H9 (cell line): ENCODE measurements at regions not wholly inside any gene's neighbourhood (a gene's known extent, or its start where the extent isn't known, plus 50 kb on each side); places are given as distances from the start of the nearest gene placed in this dataset.

Source experiments
- DNase-seq: peaks from one replicate; pipeline ENCODE4 v3.0.0-alpha.2; 2017
- H2AFZ ChIP-seq: one replicate; pipeline ENCODE4 v1.6.1; 2013; ENCODE audit warnings: mild to moderate bottlenecking, low read length, control low read depth, moderate library complexity
- H2AK5ac ChIP-seq: 2 replicates; pipeline ENCODE4 v1.6.1; 2013; ENCODE audit warnings: low read length, control low read depth, mixed read lengths; ENCODE audit not compliant: insufficient read length
- H2BK120ac ChIP-seq: one replicate; pipeline ENCODE4 v1.6.1; 2013; ENCODE audit warnings: low read depth, mild to moderate bottlenecking, low read length, control low read depth, inconsistent platforms; ENCODE audit not compliant: poor library complexity, severe bottlenecking
- H2BK12ac ChIP-seq: 2 replicates; pipeline ENCODE4 v1.6.1; 2013; ENCODE audit warnings: low read length, control low read depth, mixed read lengths, low read depth; ENCODE audit not compliant: insufficient read length
- H2BK15ac ChIP-seq: 2 replicates; pipeline ENCODE4 v1.6.1; 2013; ENCODE audit warnings: low read depth, low read length, control low read depth
- H2BK20ac ChIP-seq: one replicate; pipeline ENCODE4 v1.6.1; 2013; ENCODE audit warnings: low read depth, mild to moderate bottlenecking, low read length, control low read depth, inconsistent platforms; ENCODE audit not compliant: poor library complexity, severe bottlenecking
- H2BK5ac ChIP-seq: 2 replicates; pipeline ENCODE4 v1.6.1; 2013; ENCODE audit warnings: low read length, control low read depth, mixed read lengths; ENCODE audit not compliant: insufficient read length
- H3K14ac ChIP-seq: 2 replicates; pipeline ENCODE4 v1.6.1; 2013; ENCODE audit warnings: low read length, control low read depth; ENCODE audit not compliant: insufficient read depth
- H3K18ac ChIP-seq: 2 replicates; pipeline ENCODE4 v1.6.1; 2013; ENCODE audit warnings: low read depth, mild to moderate bottlenecking, mixed read lengths, low read length, control low read depth; ENCODE audit not compliant: insufficient read length
- H3K23ac ChIP-seq: 2 replicates; pipeline ENCODE4 v1.6.1; 2013; ENCODE audit warnings: low read length, control low read depth, mixed read lengths, low read depth; ENCODE audit not compliant: insufficient read length
- H3K23me2 ChIP-seq: 2 replicates; pipeline ENCODE4 v1.6.1; 2013; ENCODE audit warnings: low read depth, mild to moderate bottlenecking, mixed read lengths, low read length, control low read depth; ENCODE audit not compliant: insufficient read length, poor library complexity, severe bottlenecking
- H3K27ac ChIP-seq: 2 replicates; pipeline ENCODE4 v1.5.1; 2013; ENCODE audit warnings: low read length, control low read depth, mixed read lengths, low read depth; ENCODE audit not compliant: insufficient read length
- H3K27me3 ChIP-seq: 2 replicates; pipeline ENCODE4 v1.6.1; 2013; ENCODE audit warnings: low read length, control low read depth, inconsistent platforms; ENCODE audit not compliant: insufficient read depth
- H3K4ac ChIP-seq: 2 replicates; pipeline ENCODE4 v1.6.1; 2013; ENCODE audit warnings: low read depth, mild to moderate bottlenecking, control low read depth, inconsistent platforms, low read length, moderate library complexity
- H3K4me1 ChIP-seq: 2 replicates; pipeline ENCODE4 v1.6.1; 2013; ENCODE audit warnings: low read length, control low read depth, inconsistent platforms; ENCODE audit not compliant: insufficient read depth
- H3K4me2 ChIP-seq: 2 replicates; pipeline ENCODE4 v1.6.1; 2013; ENCODE audit warnings: low read length, control low read depth, mixed read lengths; ENCODE audit not compliant: insufficient read length, insufficient read depth
- H3K56ac ChIP-seq: 2 replicates; pipeline ENCODE4 v1.6.1; 2013; ENCODE audit warnings: low read depth, mild to moderate bottlenecking, mixed read lengths, low read length, control low read depth; ENCODE audit not compliant: insufficient read length
- H3K79me1 ChIP-seq: 2 replicates; pipeline ENCODE4 v1.6.1; 2013; ENCODE audit warnings: low read depth, mild to moderate bottlenecking, moderate library complexity, low read length, control low read depth, inconsistent platforms; ENCODE audit not compliant: insufficient read depth, poor library complexity, severe bottlenecking
- H3K79me2 ChIP-seq: 2 replicates; pipeline ENCODE4 v1.6.1; 2013; ENCODE audit warnings: low read length, control low read depth, inconsistent platforms; ENCODE audit not compliant: insufficient read depth
- H3K9ac ChIP-seq: 2 replicates; pipeline ENCODE4 v1.6.1; 2013; ENCODE audit warnings: low read length, control low read depth, mixed read lengths; ENCODE audit not compliant: insufficient read length; ENCODE audit errors: extremely low read depth
- H3K9me3 ChIP-seq: one replicate; pipeline ENCODE4 v1.6.1; 2013; ENCODE audit warnings: low read depth, low read length, inconsistent platforms; ENCODE audit not compliant: control insufficient read depth
- H3T11ph ChIP-seq: one replicate; pipeline ENCODE4 v1.6.1; 2013; ENCODE audit warnings: mild to moderate bottlenecking, low read length, control low read depth, inconsistent platforms
- H4K20me1 ChIP-seq: one replicate; pipeline ENCODE4 v1.6.1; 2013; ENCODE audit not compliant: control insufficient read depth, insufficient read length, insufficient read depth
- H4K5ac ChIP-seq: 2 replicates; pipeline ENCODE4 v1.6.1; 2013; ENCODE audit warnings: low read depth, mild to moderate bottlenecking, mixed read lengths, low read length, control low read depth; ENCODE audit not compliant: insufficient read length
- H4K8ac ChIP-seq: replicated peaks from 2 replicates; pipeline ENCODE4 v1.6.1; 2013; ENCODE audit warnings: low read length, control low read depth, mixed read lengths, low read depth; ENCODE audit not compliant: insufficient read length
- H4K91ac ChIP-seq: 2 replicates; pipeline ENCODE4 v1.6.1; 2013; ENCODE audit warnings: low read depth, mild to moderate bottlenecking, moderate library complexity, mixed read lengths, low read length, control low read depth; ENCODE audit not compliant: insufficient read length
- H3K27ac Mint-ChIP-seq, 3 experiments: 2 replicates in 2 of 3; 3 replicates in 1 of 3; pipeline ENCODE4 v1.8.0; 2020 to 2021; ENCODE audit warnings: mixed read lengths in 3 of 3, mild to moderate bottlenecking in 1 of 3, moderate library complexity in 1 of 3
- H3K27me3 Mint-ChIP-seq: 2 replicates; pipeline ENCODE4 v1.8.0; 2021; ENCODE audit warnings: low read depth, mild to moderate bottlenecking, moderate library complexity, mixed read lengths
- H3K36me3 Mint-ChIP-seq, 3 experiments: 2 replicates in 2 of 3; 3 replicates in 1 of 3; pipeline ENCODE4 v1.8.0; 2020 to 2021; ENCODE audit warnings: low read depth in 3 of 3, mixed read lengths in 3 of 3; ENCODE audit not compliant: insufficient read depth in 1 of 3
- H3K4me1 Mint-ChIP-seq, 2 experiments: 2 replicates each; pipeline ENCODE4 v1.8.0; 2020; ENCODE audit warnings: mixed read lengths in 2 of 2
- H3K4me3 Mint-ChIP-seq, 2 experiments: 2 replicates in 1 of 2; 3 replicates in 1 of 2; pipeline ENCODE4 v1.8.0; 2020 to 2021; ENCODE audit warnings: mild to moderate bottlenecking in 2 of 2, mixed read lengths in 2 of 2, moderate library complexity in 1 of 2
- H3K9me3 Mint-ChIP-seq, 2 experiments: 2 replicates in 1 of 2; 3 replicates in 1 of 2; pipeline ENCODE4 v1.8.0; 2020; ENCODE audit warnings: mild to moderate bottlenecking in 2 of 2, mixed read lengths in 2 of 2, moderate library complexity in 1 of 2
- CTCF ChIP-seq: fragments of 200-600 bp; sonication (generic); conservative IDR thresholded peaks from 3 replicates; pipeline ENCODE4 v1.8.0; 2021; ENCODE audit warnings: antibody characterized with exemption, mild to moderate bottlenecking
- WGBS: extraction: QIAGEN DNeasy Blood & Tissue Kit; methylation state at CpG from one replicate; pipeline ENCODE4 v1.1.7; 2013; ENCODE audit warnings: missing lambda C conversion rate, low lambda C conversion rate, mixed read lengths; ENCODE audit not compliant: insufficient read length; ENCODE audit errors: extremely low coverage; 5-methylcytosine and 5-hydroxymethylcytosine counted together

GRCh38 chr2:74036010-74036409 is 51.3 kb downstream of the TET3 start:
- WGBS = no CpG with 5 or more reads among the region's 7 CpGs
- no peaks in the 10 kb centered on the region for H3K79me2 ChIP-seq
- H3K23ac ChIP-seq = no peak overlapping the region
- H4K5ac ChIP-seq = no peak overlapping the region
- H3T11ph ChIP-seq = no peak overlapping the region
- H3K18ac ChIP-seq = no peak overlapping the region
- TF ChIP-seq CTCF = no peak
- no peak overlapping the region for H2AFZ ChIP-seq
- Mint-ChIP-seq H3K27me3 (no peaks in the 10 kb centered on the region), H3K4me3 (no peak overlapping the region), H3K9me3 (no peaks in the 10 kb centered on the region), H3K4me1 (peaks cover 34 to 35% of the 10 kb centered on the region in 2 experiments), H3K27ac (no peak overlapping the region), H3K36me3 (no peaks in the 10 kb centered on the region; a peak in 4 of 7 replicates)
- H2AK5ac ChIP-seq = no peak overlapping the region
- no peak overlapping the region for H3K4ac ChIP-seq
- no peak overlapping the region for H2BK20ac ChIP-seq
- H3K27me3 ChIP-seq = no peaks in the 10 kb centered on the region
- no peaks in the 10 kb centered on the region for H3K23me2 ChIP-seq
- H3K4me1 ChIP-seq = peaks cover 4% of the 10 kb centered on the region; the same call in 1 of the 2 replicates
- no peak overlapping the region for H2BK12ac ChIP-seq
- no peak overlapping the region for H3K4me2 ChIP-seq
- no peak overlapping the region for H4K8ac ChIP-seq
- no peak overlapping the region for H3K27ac ChIP-seq
- no peak overlapping the region for H4K91ac ChIP-seq
- no peak overlapping the region for H3K56ac ChIP-seq
- no peak overlapping the region for H3K9ac ChIP-seq
- H2BK5ac ChIP-seq = no peak overlapping the region
- H3K79me1 ChIP-seq = no peaks in the 10 kb centered on the region
- H2BK120ac ChIP-seq = no peak overlapping the region
- no peak overlapping the region for H2BK15ac ChIP-seq
- H4K20me1 ChIP-seq = peaks cover 3% of the 10 kb centered on the region
- no peak overlapping the region for H3K14ac ChIP-seq
- no peaks in the 10 kb centered on the region for H3K9me3 ChIP-seq
- DNase-seq = no peak
